HG02885 (cell line): ENCODE measurements at regions not wholly inside any gene's neighbourhood (a gene's known extent, or its start where the extent isn't known, plus 50 kb on each side); places are given as distances from the start of the nearest gene placed in this dataset.
A peak's percentile ranks its signal among the peaks of the same experiment; 100 is the strongest.
"Not testable (repeated sequence)": the region's sequence is repeated elsewhere in the genome, so short reads cannot be mapped to it uniquely, and the experiment has no call there.

Experiments
- ATAC-seq: cut with Tn5 transposase; IDR thresholded peaks from one replicate; pipeline ENCODE4 v1.9.1; 2021; ENCODE audit warnings: mild to moderate bottlenecking; ENCODE audit not compliant: unreplicated experiment, poor library complexity

DNA sequence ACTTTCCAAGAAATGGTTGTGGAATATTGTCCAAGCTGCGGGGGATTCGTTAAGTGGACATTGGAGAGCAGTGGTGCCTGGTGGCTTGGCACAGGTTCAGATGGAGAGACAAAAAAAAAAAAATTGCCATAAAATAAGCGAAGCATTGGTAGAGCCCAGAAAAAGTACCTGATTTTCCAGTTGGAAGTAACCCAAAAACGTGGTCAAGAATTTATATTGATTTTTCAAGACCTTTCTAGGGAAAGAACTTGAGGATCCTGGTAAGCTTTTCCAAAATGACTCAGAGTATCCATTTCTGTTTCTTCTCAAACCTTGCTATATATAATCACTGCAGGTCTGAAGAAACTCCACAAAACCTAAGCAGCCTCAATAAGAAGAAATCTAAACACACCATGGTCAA is 94.6 kb downstream of the ING1 start:
- no peak for ATAC-seq

DNA sequence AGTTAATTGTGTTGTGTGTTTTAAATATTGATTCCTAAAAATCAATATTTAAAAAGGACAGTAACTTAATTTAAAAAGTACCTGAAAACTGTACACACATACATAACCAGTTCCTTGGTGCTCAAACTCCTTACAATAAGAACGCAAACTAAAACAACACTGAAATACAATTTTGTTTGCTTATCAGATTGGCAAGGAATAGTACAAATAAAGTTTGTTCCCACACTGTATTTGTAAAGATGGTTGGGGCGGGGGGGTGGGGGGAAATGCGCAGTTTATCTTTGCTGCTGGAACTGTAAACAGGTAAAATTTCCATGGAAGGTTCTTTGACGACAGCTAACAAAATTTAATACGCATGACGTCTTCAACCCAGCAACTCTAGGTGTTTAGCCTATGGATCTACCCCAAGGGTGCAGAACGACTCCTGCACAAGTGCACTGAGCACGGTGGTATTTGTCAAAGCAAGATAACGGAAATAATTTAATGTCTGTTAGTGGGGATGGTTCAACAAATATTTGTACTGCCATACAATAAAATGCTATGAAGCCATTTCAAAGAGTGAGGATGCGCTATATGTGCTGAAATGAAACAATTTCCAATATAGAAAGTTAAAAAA is 96.5 kb downstream of the ING1 start:
- ATAC-seq, result no peak

DNA sequence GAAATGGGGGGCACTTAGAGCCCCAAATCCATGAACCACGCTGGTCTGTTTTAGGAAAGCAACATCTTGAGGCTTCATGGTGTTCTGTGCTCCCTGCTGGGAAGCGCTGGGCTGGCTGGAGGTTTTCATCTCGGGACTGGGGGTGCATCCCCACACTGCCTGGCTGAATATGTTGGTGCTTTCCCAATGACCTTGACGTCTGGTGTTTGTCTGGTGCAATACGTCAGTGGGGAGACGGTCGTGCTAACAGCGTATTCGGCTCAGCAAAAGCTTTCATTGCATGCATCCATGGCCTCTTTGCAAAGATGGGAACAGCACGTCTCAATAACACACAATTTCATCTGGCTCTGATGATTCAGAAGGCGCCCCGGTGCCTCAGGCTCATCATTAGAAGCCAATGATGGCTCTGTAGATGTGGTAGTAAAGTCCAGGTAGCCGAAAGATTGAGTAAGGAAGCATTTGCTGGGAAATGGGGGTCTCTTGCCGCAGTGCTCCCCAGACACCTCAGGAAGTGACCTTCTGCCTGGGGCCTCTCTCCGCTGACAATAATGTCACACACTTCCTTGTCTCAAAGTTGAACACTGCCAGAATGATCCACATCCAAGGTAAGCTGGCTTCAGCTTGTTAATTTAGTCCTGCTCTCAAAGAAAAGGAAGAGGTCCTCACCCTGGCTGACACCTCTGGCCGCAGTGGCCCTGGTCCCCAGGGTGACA is 97.7 kb downstream of the ING1 start:
- ATAC-seq, result no peak

DNA sequence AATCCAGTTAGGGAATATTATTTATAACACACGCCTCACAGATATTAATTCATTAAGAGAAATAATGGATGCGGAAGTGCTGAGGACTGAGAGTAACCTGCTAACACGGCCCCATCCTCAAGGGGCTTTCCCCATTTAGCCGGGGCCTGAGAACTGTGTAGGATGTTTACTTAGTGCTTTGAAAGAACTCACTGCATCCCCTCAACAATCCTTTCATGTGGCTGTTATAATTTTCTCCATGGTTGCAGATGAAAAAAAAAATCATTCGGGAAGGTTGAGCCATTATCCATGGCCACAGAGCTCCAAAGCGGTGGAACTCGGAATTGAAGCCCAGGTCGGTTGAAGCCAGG is 98.2 kb downstream of the ING1 start:
- ATAC-seq, result no peak

DNA sequence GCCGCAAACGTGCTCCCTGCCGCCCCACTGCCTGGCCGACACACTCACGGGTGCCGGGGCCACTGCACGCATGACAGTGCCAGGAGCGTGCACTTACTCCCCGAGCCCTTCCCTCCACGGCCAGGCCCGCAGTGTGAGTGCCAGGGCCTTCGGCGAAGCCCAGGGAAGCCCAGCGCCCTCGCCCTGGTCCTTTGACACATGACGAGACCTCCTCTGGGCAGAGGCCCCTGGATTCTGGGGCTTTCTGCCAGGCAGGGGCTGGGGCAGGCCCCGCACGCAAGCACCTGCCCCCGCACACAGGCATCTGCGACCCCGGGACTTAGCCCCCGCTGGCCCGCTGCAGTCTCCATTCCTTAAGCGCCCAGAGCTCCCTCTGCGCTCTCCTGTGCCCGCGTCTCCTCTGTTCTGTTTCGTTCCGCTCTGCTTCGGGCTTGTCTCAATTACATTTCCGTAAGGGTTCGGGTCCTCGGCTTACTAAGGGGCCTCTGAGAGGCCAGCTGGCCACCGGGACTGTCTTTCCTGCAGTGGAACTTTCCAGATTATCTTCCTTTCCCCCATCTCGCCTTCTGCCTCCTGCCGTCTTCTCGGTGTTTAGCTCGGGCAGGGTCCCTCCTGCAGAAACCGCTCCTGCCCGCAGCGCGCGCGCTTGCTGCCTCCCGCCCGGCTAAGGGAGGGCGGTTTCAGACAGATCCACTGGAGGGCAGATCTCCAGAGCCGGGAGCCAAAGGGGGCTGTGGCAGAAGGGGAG is 98.8 kb downstream of the ING1 start:
- ATAC-seq, result no peak

DNA sequence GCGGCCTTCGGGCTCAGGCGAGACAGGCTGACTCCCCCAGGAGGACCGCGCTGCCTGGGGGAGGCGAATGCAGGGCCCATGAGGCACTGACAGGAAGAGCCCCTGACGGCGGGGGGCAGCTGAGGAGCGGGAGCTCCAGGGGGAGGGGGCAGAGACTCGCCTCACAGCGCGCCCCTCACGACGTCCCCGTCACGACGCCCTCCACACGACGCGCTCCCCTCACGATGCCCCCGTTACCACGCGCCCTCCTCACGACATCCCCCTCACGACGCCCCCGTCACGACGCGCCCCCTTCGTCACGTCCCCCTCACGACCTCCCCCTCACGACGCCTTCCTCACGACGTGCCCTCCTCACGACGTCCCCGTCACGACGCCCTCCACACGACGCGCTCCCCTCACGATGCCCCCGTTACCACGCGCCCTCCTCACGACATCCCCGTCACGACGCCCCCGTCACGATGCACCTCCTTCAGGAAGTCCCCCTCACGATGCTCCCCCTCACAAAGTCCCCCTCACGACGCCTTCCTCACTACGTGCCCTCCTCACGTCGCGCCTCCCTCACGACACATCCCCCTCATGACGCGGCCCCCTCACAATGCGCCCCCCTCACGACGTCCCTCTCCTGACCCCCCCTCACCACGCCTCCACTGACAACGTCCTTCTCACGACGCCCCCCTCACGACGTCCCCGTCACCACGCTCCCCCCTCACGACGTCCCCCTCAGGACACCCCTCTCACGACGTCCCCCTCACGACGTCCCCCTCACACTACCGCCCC is 99.6 kb downstream of the ING1 start:
- no peak for ATAC-seq

DNA sequence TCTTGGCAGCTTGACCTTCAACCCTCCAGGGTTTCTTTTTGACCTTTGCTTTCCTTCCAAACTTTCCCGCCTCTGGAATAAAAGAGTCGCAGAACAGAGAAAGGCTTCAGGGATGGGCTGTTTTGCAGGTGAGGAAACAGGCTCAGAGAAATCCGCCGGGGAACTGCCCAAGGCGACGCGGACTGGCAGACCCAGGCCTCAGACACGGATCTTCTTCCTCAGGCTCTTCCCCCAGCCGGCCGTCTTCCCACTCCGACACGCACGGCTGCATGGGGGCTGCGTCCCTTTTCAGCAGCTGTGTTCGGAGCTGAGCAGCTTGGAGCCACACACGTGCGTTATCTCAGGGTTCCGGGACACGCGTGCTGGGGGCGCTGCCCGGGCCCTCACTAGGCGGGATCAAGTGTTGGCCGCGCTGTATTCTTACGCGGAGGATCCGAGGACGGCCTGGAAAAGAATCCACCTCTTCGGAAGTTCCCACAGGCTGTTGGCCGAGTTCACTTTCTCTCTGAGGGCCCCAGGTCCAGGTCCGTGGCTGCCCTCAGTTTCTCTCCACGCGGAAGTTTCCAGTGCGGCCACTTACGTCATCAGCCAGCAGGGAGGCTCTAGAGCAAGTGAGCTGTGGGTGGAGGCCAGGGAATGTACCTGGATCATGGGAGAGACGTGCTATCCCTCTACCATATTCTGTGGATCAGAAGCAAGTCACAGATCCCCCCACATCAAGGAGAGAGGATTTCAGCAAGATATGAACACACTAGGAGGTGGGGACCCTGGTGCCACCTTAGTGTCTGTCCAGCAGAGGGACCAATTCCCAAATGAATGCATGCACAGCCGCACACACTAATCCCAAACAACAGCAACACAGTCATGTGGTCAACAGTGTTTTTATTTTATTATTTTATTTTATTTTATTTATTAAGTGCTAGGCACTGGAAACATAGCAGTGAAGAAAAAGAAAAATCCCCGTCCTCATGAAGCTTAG is 100.4 kb downstream of the ING1 start:
- no peak for ATAC-seq

DNA sequence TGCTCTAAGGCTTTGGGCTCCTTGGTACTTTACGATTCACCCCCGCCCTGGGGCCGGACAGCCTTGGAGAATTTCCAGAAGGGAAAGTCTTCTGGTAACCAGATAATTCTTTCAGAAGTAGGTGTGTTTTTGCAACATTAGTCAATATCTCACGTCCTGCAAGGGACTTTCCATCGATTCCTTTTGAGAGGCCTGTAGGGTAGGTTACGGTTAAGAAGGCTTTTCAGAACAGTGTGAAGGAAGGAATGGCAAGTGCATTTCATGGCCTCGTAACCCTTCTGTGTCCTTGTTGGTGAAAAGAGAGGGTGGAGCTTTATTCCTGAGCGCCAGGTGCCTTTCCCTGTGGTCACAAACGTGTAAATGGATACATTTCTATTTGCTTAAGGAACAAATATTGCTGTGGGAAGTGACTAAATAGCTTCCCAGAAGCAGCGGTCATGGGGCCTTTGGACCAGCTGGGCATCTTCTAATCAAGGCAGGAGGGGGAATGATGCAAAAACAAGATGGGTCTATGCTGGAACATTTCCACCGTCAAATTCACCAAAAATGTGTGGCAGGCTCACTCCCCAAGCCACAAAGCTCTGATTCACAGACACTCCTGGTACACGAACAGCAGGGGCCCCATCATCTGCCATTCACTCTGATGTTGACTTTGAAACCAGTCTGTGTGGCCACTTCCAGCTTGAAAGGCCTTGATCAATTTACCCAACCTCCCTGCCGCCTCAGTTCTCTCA is 99.2 kb downstream of the ANKRD10 start:
- ATAC-seq, result no peak

DNA sequence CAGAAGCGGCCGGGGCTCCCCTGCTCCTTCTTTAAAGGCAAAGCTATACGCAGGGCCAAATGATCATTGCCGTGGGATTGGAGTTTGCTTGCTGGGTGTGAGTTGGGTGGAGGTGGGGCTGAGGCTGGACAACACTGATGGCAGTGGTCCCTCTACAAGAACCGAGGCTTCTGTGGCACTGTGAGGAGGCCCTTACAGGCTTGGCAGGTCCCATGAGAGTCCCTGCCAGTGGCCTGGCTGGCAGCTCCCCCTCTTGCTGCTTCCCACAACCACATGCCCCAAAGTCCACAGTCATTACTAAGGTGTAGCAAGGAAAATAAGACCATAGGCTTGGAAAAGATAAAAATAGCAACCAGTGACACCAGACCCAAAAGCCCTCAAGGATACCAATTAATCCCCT is 98.4 kb downstream of the ANKRD10 start:
- no peak for ATAC-seq

DNA sequence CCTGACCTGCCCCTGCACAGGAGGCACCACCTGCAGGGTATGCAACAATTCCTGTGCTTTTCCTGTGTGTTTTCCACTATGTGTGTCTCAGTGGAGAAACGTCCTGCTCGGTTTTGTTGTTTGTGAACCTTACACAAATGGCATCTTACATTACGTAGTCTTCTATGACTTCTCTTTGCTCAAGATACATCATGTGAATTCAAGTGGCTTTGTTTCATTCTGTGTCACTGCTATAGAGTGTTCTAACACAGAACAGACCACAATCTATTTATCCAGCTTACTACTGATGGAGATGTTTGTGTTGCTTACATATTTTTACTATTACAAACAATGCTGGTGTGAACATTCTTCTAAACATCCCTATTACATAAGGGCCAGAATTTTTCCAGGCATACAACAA is 97.7 kb downstream of the ANKRD10 start:
- ATAC-seq, result no peak

DNA sequence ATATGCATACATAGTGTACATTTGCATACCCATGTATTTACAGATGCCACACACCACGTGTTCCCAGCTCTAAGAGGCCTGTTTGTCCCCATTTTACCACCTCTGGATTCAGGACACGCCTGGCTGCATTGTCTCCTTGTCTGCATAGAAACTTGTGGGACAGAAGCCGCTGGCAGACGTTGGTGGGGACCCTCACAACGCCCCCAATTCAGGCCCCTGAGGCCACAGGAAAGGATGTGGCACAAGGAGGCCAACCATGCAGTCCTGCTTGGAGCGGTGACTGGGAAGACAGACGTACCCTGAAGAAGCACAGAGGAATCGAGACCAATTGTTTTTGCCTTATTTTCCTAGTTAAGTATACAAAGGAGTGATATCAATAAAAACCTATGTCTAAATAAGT is 96.1 kb downstream of the ANKRD10 start:
- ATAC-seq, result no peak

DNA sequence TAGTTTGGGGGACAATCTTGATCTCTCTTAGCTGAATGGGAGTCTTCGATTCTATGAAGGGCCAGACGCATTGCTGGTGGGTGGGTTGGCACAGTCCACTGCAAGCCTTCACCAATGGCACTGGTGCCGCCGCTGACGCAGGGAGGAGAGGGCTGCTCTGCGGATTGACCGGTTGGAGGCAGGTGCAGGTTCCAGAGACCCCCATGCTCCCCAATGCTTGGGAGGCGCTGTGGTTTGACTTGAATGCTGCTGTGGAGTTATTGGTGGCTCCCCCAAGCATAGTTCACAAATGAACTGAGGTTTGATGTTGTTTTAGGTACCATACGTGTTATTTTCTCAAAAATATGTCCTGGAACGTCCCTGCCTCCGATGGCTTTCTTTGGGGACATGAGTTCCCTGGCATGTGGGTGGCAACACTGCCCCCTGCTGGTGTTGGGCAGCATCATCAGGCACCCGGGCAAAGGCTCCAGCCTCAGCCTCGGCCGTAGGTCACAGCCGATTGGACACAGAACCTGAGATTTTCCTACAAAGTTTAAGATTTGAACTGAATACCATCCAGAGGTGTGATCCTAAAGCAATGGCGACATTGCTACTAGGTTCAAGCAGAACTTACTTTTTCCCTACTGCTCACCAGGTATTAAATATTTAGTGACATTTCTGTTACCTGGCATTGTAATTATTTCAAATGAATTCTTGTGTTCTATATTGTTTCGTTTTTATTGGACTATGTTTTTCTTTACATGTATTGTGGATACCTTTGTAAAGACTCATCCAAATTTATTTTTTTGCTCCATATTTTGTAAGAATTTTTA is 95.5 kb downstream of the ANKRD10 start:
- peak; percentile 93 for ATAC-seq

DNA sequence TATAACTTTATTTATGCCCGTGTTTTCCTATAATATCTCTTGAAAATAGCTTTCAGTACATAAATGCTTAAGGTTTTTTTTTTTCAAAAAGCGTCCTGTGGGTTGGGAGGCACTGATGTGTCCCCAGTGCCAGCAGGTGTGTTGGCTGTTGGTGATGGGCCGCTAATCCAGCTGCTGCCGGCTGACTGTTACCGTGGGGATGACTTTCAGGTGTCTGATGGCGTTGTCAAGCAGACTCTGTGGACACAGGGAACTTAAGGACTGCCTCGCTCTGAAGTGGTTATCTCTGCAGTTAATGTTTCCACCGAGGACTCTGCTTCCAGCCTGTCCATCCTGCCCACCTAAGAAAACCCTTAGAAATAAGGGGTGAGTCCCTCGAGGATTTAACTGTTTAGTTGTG is 94.5 kb downstream of the ANKRD10 start:
- ATAC-seq, result no peak

DNA sequence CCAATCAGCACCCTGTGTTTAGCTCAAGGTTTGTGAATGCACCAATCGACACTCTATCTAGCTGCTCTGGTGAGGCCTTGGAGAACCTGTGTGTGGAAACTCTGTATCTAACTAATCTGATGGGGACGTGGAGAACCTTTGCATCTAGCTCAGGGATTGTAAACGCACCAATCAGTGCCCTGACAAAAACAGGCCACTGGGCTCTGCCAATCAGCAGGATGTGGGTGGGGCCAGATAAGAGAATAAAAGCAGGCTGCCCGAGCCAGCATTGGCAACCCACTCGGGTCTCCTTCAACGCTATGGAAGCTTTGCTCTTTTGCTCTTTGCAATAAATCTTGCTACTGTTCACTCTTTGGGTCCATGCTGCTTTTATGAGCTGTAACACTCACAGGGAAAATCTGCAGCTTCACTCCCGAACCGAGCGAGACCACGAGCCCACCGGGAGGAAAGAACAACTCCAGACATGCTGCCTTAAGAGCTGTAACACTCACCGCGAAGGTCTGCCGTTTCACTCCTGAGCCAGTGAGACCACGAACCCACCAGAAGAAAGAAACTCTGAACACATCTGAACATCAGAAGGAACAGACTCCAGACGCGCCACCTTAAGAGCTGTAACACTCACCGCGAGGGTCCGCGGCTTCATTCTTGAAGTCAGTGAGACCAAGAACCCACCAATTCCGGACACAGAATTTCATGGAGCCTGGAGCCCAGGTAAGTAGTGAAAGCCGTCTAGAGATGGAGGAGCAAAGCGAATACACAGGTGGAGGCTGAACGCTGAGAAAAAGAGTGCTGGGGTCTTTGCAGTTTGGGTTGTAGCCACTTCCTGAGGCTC is 92.8 kb downstream of the ANKRD10 start:
- ATAC-seq, result not testable (repeated sequence)

DNA sequence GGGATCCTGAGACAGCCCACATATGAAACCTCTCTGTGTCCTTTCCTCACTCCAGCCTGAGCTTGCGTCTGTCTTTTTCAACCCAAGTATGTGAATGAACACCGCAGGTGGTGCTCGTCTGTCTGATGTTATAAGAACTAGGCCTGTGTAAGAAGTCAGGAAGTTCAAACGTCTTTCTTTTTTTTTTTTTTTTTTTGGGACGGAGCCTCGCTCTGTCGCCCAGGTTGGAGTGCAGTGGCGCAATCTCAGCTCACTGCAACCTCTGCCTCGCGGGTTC is 92.3 kb downstream of the ANKRD10 start:
- ATAC-seq, result no peak

DNA sequence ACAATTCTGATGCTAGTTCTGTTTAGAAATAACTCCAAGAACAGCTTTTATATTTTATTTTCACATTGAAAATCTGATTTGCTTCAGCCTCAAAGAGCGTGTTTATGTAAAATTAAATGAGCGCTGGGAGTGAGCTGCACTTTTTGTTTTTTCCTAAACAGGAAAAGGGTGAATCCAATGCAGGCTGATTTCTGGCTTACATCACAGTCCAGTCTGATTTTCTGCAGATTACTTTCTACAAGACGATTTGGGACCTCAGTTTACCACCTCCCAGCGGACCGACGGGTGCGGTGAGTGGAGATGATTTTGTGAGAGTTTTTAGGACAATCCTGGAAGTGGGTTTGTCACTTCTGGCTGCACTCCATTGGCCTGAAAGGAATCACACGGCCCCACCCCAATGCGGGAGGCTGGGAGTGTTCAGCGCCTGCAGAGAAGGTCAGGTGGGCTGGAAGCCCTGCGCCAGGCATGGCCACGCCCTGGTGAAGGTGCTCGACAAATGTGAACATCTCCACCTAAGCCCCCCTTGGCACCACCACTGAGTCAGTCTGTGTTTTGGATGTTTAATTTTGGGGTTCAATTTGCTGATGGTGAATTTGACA is 90.1 kb downstream of the ANKRD10 start:
- ATAC-seq, result no peak

DNA sequence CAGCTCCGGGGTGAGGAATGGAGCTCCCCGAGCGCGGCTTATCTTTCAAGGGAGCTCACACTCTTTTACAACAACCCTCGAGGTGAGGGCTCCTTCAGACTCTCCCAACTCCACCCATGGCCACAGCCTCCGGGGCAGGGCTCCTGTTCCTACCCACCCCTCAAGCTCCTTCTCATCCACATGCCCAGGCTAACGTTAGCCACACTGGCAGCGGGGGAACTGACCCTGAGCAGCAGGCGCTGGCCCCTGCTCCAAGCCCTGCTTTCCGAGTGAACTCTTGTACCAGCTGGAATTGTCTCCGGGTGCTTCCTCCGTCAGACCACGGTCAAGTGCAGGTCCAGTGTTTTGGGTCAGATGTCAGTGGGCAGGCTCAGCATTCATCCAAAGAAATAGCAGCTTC is 89.4 kb downstream of the ANKRD10 start:
- ATAC-seq, result no peak
